ENCODE measurements at regions not wholly inside any gene's neighbourhood (a gene's known extent, or its start where the extent isn't known, plus 50 kb on each side); places are given as distances from the start of the nearest gene placed in this dataset.

DNA sequence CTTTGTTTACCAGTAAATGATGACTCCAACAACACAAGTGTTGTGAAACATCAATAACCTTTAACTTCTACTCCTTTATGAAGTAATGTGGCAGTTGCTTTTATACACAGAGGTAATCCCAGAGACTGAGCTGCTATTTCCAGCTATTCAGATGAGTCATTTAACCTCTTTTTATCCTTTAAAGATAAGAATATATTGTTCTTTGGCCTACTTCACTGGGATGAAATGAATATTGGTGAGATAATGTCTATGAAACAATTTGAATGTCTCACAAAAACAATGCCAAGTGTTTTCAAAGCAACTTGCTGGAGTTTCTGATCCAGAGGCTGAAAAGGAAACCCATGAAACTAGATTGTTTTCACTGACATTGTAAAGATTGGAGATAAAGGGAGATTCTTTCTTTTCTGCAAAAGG, 564.4 kb upstream of the LUZP2 start:
- no peak for TF ChIP-seq CTCF (conservative IDR thresholded peaks at IDR 0.05)
- TF ChIP-seq ZFX (IDR thresholded peaks at IDR 0.05) = no peak

Measured in C4-2B (cell line).